ENCODE measurements at regions not wholly inside any gene's neighbourhood (a gene's known extent, or its start where the extent isn't known, plus 50 kb on each side); places are given as distances from the start of the nearest gene placed in this dataset.

- DNase-seq (ENCODE audit: low read depth) = no peak
These were observed 292.4 kb downstream of the SP3 start for GRCh38 chr2:173672573-173673340.

GRCh38 chr2:173673640-173674039 lies 291.5 kb downstream of the SP3 start:
- DNase-seq (ENCODE audit: low read depth) = no peak

- DNase-seq (ENCODE audit: low read depth) = no peak
These were observed 288.5 kb downstream of the SP3 start for GRCh38 chr2:173676647-173677046.

- DNase-seq (ENCODE audit: low read depth) = no peak
These were observed 287.0 kb downstream of the SP3 start for GRCh38 chr2:173678186-173678585.

GRCh38 chr2:173680574-173680973 lies 284.6 kb downstream of the SP3 start:
- DNase-seq (ENCODE audit: low read depth) = no peak

- no peak for DNase-seq (ENCODE audit: low read depth)
These were observed 283.1 kb downstream of the SP3 start for GRCh38 chr2:173681881-173682650.

GRCh38 chr2:173684896-173685459 lies 280.2 kb downstream of the SP3 start:
- no peak for DNase-seq (ENCODE audit: low read depth)

GRCh38 chr2:173690349-173690748 lies 274.8 kb downstream of the SP3 start:
- no peak for DNase-seq (ENCODE audit: low read depth)

GRCh38 chr2:173692068-173692467 lies 273.1 kb downstream of the SP3 start:
- DNase-seq (ENCODE audit: low read depth) = no peak

- no peak for DNase-seq (ENCODE audit: low read depth)
These were observed 272.1 kb downstream of the SP3 start for GRCh38 chr2:173693044-173693589.

GRCh38 chr2:173696274-173696673 lies 268.9 kb downstream of the SP3 start:
- no peak for DNase-seq (ENCODE audit: low read depth)

GRCh38 chr2:173697929-173698328 lies 267.2 kb downstream of the SP3 start:
- DNase-seq (ENCODE audit: low read depth) = no peak

- DNase-seq (ENCODE audit: low read depth) = no peak
These were observed 259.5 kb downstream of the SP3 start for GRCh38 chr2:173705656-173706055.

- DNase-seq (ENCODE audit: low read depth) = no peak
These were observed 258.2 kb downstream of the SP3 start for GRCh38 chr2:173706936-173707335.

GRCh38 chr2:173708806-173709205 lies 256.4 kb downstream of the SP3 start:
- DNase-seq (ENCODE audit: low read depth) = no peak

- DNase-seq (ENCODE audit: low read depth) = no peak
These were observed 253.4 kb downstream of the SP3 start for GRCh38 chr2:173711816-173712215.

GRCh38 chr2:173713904-173714555 lies 251.1 kb downstream of the SP3 start:
- no peak for DNase-seq (ENCODE audit: low read depth)

- no peak for DNase-seq (ENCODE audit: low read depth)
These were observed 249.7 kb downstream of the SP3 start for GRCh38 chr2:173715441-173715840.

GRCh38 chr2:173716458-173717052 lies 248.6 kb downstream of the SP3 start:
- no peak for DNase-seq (ENCODE audit: low read depth)

GRCh38 chr2:173719471-173719870 lies 245.7 kb downstream of the SP3 start:
- no peak for DNase-seq (ENCODE audit: low read depth)

GRCh38 chr2:173720306-173720705 lies 244.9 kb downstream of the SP3 start:
- DNase-seq (ENCODE audit: low read depth) = no peak

- DNase-seq (ENCODE audit: low read depth) = no peak
These were observed 230.4 kb downstream of the SP3 start for GRCh38 chr2:173734797-173735196.

All from stimulated activated CD4-positive, alpha-beta T cell treated with anti-CD3 and anti-CD28 coated beads, Interleukin-2, amount 100 ng/mL, for 4 hours (primary cell).